PC-9 (cell line): ENCODE measurements at regions not wholly inside any gene's neighbourhood (a gene's known extent, or its start where the extent isn't known, plus 50 kb on each side); places are given as distances from the start of the nearest gene placed in this dataset.

Experiments
- BruUV-seq: library from RNA; stranded (reverse); fragments of 400-500 nt; replicated peaks from 2 replicates; lab custom pipeline; 2021; lab: Mats Ljungman, UMichigan
- CTCF ChIA-PET: fragments of 300-600 bp; sonication (Branson Sonifier 250); formaldehyde crosslinking; loops from one replicate; lab custom pipeline; 2022; ENCODE audit warnings: antibody characterized with exemption; lab: Charles Lee
- POLR2A ChIA-PET: fragments of 300-600 bp; sonication (Branson Sonifier 250); formaldehyde crosslinking; loops from one replicate; lab custom pipeline; 2022; ENCODE audit warnings: antibody characterized with exemption; ENCODE audit not compliant: unreplicated experiment; lab: Charles Lee
- DNase-seq, 2 experiments: peaks; one replicate each; pipeline versions ENCODE4 v3.0.0 to v3.0.0-alpha.2; 2015 to 2022; ENCODE audit warnings: mixed read lengths in 1 of 2
- H2AFZ ChIP-seq: fragments of 200-600 bp; sonication (generic); 2 replicates; pipeline ENCODE4 v1.8.1; 2017; ENCODE audit warnings: antibody characterized with exemption
- H3F3A ChIP-seq: fragments of 200-600 bp; sonication (generic); 2 replicates; pipeline ENCODE4 v1.8.1; 2017; ENCODE audit warnings: antibody characterized with exemption, mild to moderate bottlenecking, low read depth; ENCODE audit not compliant: insufficient read depth
- H3K27ac ChIP-seq: fragments of 200-600 bp; sonication (generic); 2 replicates; pipeline ENCODE4 v1.6.1; 2016; ENCODE audit warnings: mixed run types
- H3K27me3 ChIP-seq: fragments of 200-600 bp; sonication (generic); 2 replicates; pipeline ENCODE4 v1.6.1; 2016; ENCODE audit warnings: low read depth, mixed run types; ENCODE audit not compliant: insufficient read depth
- H3K36me3 ChIP-seq: fragments of 200-600 bp; sonication (generic); 2 replicates; pipeline ENCODE4 v1.6.1; 2016; ENCODE audit warnings: low read depth, mixed run types
- H3K4me1 ChIP-seq: fragments of 200-600 bp; sonication (generic); replicated peaks from 2 replicates; pipeline ENCODE4 v1.6.1; 2016; ENCODE audit warnings: mixed run types; ENCODE audit not compliant: insufficient read depth
- H3K4me2 ChIP-seq: fragments of 200-600 bp; sonication (generic); 2 replicates; pipeline ENCODE4 v1.6.1; 2017; ENCODE audit warnings: mixed run types
- H3K4me3 ChIP-seq: fragments of 200-600 bp; sonication (generic); 2 replicates; pipeline ENCODE4 v1.6.1; 2016; ENCODE audit warnings: mixed run types
- H3K79me2 ChIP-seq: fragments of 200-600 bp; sonication (generic); 2 replicates; pipeline ENCODE4 v1.6.1; 2017; ENCODE audit warnings: low read depth, mixed run types
- H3K9me2 ChIP-seq: fragments of 200-600 bp; sonication (generic); 2 replicates; pipeline ENCODE4 v1.8.1; 2017; ENCODE audit warnings: mild to moderate bottlenecking; ENCODE audit not compliant: insufficient read depth
- H3K9me3 ChIP-seq: fragments of 200-600 bp; sonication (generic); 2 replicates; pipeline ENCODE4 v1.8.1; 2016; ENCODE audit warnings: low read depth; ENCODE audit not compliant: insufficient read depth
- H4K20me1 ChIP-seq: fragments of 200-600 bp; sonication (generic); 2 replicates; pipeline ENCODE4 v1.8.1; 2017; ENCODE audit not compliant: insufficient read depth
- CTCF ChIP-seq: fragments of 200-600 bp; sonication (generic); conservative IDR thresholded peaks from 2 replicates; pipeline ENCODE4 v1.6.1; 2017; ENCODE audit warnings: mixed run types, antibody characterized with exemption, mild to moderate bottlenecking, moderate library complexity
- EZH2 ChIP-seq: fragments of 200-600 bp; sonication (generic); IDR thresholded peaks from 2 replicates; pipeline ENCODE4 v1.8.0; 2017; ENCODE audit warnings: antibody characterized with exemption, low read depth
- intact Hi-C: fragments of 100-400 bp; cut with micrococcal nuclease; formaldehyde crosslinking; loops from one replicate; pipeline ENCODE4 v1.10.0; 2022; ENCODE audit not compliant: unreplicated experiment

GRCh38 chr1:164155347-164155746 is 403.6 kb upstream of the PBX1 start:
- H3K4me2 ChIP-seq, result no peak overlapping the region
- no peaks in the 10 kb centered on the region for H3K36me3 ChIP-seq
- H3K27ac ChIP-seq, result no peak overlapping the region
- no peaks in the 10 kb centered on the region for H3K9me2 ChIP-seq
- no peaks in the 10 kb centered on the region for H3K27me3 ChIP-seq
- CTCF ChIA-PET, result no interaction called here
- H4K20me1 ChIP-seq, result no peaks in the 10 kb centered on the region
- TF ChIP-seq CTCF (no peak), EZH2 (no peak)
- H2AFZ ChIP-seq, result no peak overlapping the region
- no peak for DNase-seq
- no TSS peak for BruUV-seq
- no peaks in the 10 kb centered on the region for H3K4me1 ChIP-seq
- POLR2A ChIA-PET, result interaction anchor here (0.7 kb wide), 1 partner anchor 959 kb away, joined by 5 read pairs; no protein-coding TSS in a partner anchor
- H3K79me2 ChIP-seq, result no peaks in the 10 kb centered on the region
- no peaks in the 10 kb centered on the region for H3K9me3 ChIP-seq
- intact Hi-C loops, result no loop called here
- H3F3A ChIP-seq, result no peaks in the 10 kb centered on the region
- H3K4me3 ChIP-seq, result no peak overlapping the region

DNA sequence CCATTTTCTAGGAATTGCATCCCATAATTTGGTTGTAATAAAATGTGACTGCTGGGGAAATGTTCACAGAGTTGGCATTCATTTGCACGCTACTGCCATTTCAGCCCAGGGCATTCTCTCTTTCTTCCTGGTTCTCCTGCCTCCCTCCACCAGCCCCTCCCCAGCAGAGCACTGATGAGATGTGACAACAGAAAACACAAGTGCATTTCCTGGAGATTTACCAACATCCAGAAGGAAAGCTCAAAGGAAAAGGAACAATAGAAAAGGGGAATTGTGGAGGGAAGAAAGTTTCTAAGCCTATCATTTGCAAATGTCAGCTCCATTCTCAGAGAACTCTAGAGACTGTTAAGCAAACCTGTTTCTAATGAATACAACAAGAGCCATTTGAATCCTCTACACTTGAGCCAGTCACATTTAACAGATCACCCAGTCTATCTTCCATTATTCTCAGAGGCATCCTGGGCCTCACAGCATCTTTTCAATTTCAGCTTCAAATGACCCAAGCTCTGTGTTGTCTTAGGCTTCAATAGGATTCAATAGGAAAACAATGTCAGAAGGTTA is 395.6 kb upstream of the PBX1 start:
- Histone ChIP-seq H3K27ac (no peak overlapping the region), H2AFZ (no peak overlapping the region), H3F3A (no peaks in the 10 kb centered on the region), H3K36me3 (no peaks in the 10 kb centered on the region), H3K79me2 (no peaks in the 10 kb centered on the region), H4K20me1 (no peaks in the 10 kb centered on the region), H3K4me2 (no peak overlapping the region), H3K4me3 (no peak overlapping the region), H3K27me3 (no peaks in the 10 kb centered on the region), H3K9me2 (no peaks in the 10 kb centered on the region), H3K9me3 (no peaks in the 10 kb centered on the region), H3K4me1 (no peaks in the 10 kb centered on the region)
- intact Hi-C loops, result loop anchor here (10.0 kb wide), 1 partner anchor 751 kb away; no protein-coding TSS in a partner anchor
- no peak for DNase-seq
- ChIA-PET CTCF (no interaction called here), POLR2A (interaction anchor here (0.6 kb wide), 1 partner anchor 106 kb away, joined by 6 read pairs; no protein-coding TSS in a partner anchor)
- TF ChIP-seq EZH2 (no peak), CTCF (no peak)
- BruUV-seq, result no TSS peak

DNA sequence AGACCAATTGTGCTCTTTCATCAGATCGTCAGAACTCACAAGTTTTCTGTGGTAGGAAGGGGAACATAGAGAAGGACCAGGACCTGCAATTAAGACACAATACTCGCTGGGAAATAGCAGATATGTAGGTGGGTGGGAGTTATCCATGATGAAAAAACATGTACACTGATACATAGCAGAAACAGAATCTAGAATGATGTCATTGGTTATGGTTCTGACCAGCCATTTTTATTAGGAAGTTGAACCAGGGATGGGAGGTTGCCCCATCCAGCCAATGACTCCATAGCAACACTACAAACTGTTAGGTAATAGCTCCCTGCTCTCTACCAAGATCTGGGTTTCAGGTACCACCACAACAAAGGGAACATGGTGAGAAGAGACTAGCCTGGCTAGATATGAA is 393.5 kb upstream of the PBX1 start:
- POLR2A ChIA-PET, result no interaction called here

More for the DNA sequence above, 393.5 kb upstream of the PBX1 start:
- no peaks in the 10 kb centered on the region for H3K27me3 ChIP-seq
- H3K9me2 ChIP-seq, result no peaks in the 10 kb centered on the region
- no peak overlapping the region for H2AFZ ChIP-seq
- no peaks in the 10 kb centered on the region for H3K9me3 ChIP-seq
- intact Hi-C loops, result loop anchor here (10.0 kb wide), 1 partner anchor 749 kb away; no protein-coding TSS in a partner anchor
- no peak overlapping the region for H3K4me3 ChIP-seq
- no peaks in the 10 kb centered on the region for H3K36me3 ChIP-seq
- no peaks in the 10 kb centered on the region for H3K4me1 ChIP-seq
- BruUV-seq, result no TSS peak
- no peaks in the 10 kb centered on the region for H3F3A ChIP-seq
- no peak overlapping the region for H3K4me2 ChIP-seq
- TF ChIP-seq CTCF (no peak), EZH2 (no peak)
- no peak overlapping the region for H3K27ac ChIP-seq
- CTCF ChIA-PET, result no interaction called here
- DNase-seq, result no peak
- H3K79me2 ChIP-seq, result no peaks in the 10 kb centered on the region
- H4K20me1 ChIP-seq, result no peaks in the 10 kb centered on the region
